HCT116 (cell line): ENCODE measurements at regions not wholly inside any gene's neighbourhood (a gene's known extent, or its start where the extent isn't known, plus 50 kb on each side); places are given as distances from the start of the nearest gene placed in this dataset.

Experiments
- ATAC-seq: fragments of 200-7000 bp; cut with Tn5 transposase; 2 replicates; pipeline ENCODE4 v1.9.1; 2020; ENCODE audit warnings: mild to moderate bottlenecking, moderate library complexity
- BruUV-seq: library from RNA; stranded (reverse); fragments of 400-500 nt; replicated peaks from 2 replicates; lab custom pipeline; 2021; lab: Mats Ljungman, UMichigan
- CTCF ChIA-PET: fragments of 300-600 bp; sonication (Branson Sonifier 250); formaldehyde crosslinking; loops from one replicate; lab custom pipeline; 2021; ENCODE audit warnings: antibody characterized with exemption; lab: Charles Lee
- POLR2A ChIA-PET: fragments of 300-600, 350-600 bp; sonication (Branson Sonifier 250); formaldehyde crosslinking; loops from one replicate; lab custom pipeline; 2021; ENCODE audit warnings: antibody characterized with exemption; lab: Charles Lee
- RAD21 ChIA-PET, 2 experiments: fragments of 300-600 bp; sonication (Branson Sonifier 250); formaldehyde crosslinking; loops; one replicate each; lab custom pipeline; 2023; ENCODE audit warnings: low total read pairs in 2 of 2; ENCODE audit not compliant: uncharacterized antibody in 2 of 2, unreplicated experiment in 2 of 2, low non-redundant PET in 1 of 2; lab: Charles Lee
- DNase-seq: peaks from one replicate; pipeline ENCODE4 v3.0.0-alpha.2; 2010; ENCODE audit warnings: low read depth, low spot score
- H2AFZ ChIP-seq: fragments of 200-600 bp; shearing (Covaris generic), sonication (generic); 2 replicates; pipeline ENCODE4 v1.6.1; 2017; ENCODE audit warnings: low read depth, mixed run types, mixed read lengths, antibody characterized with exemption, low read length; ENCODE audit not compliant: poor library complexity, severe bottlenecking
- H3K27ac ChIP-seq: 2 replicates; pipeline ENCODE4 v1.5.1; 2012; ENCODE audit warnings: low read depth, low read length
- H3K27me3 ChIP-seq: fragments of 200-600 bp; sonication (generic); 2 replicates; pipeline ENCODE4 v1.6.1; 2016; ENCODE audit warnings: mixed run types, low read length, mixed read lengths; ENCODE audit not compliant: insufficient read depth
- H3K36me3 ChIP-seq, 2 experiments: fragments of 200-500 bp in 1 of 2; fragments of 200-600 bp in 1 of 2; sonication (Bioruptor generic) in 1 of 2; sonication (generic) in 1 of 2; 2 replicates each; pipeline versions ENCODE4 v1.5.1 to v1.6.1; 2014 to 2016; ENCODE audit warnings: low read length in 2 of 2, inconsistent platforms in 1 of 2, mixed read lengths in 1 of 2, mixed run types in 1 of 2; ENCODE audit not compliant: insufficient read depth in 2 of 2, control insufficient read depth in 1 of 2
- H3K4me1 ChIP-seq, 2 experiments: fragments of 200-600 bp in 1 of 2; sonication (generic) in 1 of 2; 2 replicates each; pipeline versions ENCODE4 v1.5.1 to v1.6.1; 2012 to 2017; ENCODE audit warnings: low read length in 2 of 2, inconsistent platforms in 1 of 2, mild to moderate bottlenecking in 1 of 2, mixed read lengths in 1 of 2, mixed run types in 1 of 2, moderate library complexity in 1 of 2; ENCODE audit not compliant: insufficient read depth in 2 of 2, control insufficient read depth in 1 of 2
- H3K4me2 ChIP-seq: fragments of 200-600 bp; sonication (generic); 2 replicates; pipeline ENCODE4 v1.6.1; 2017; ENCODE audit warnings: mixed run types, low read length, mixed read lengths
- H3K4me3 ChIP-seq, 2 experiments: fragments of 200-600 bp in 1 of 2; sonication (generic) in 1 of 2; replicated peaks in 1 of 2; 2 replicates each; pipeline ENCODE4 v1.5.1; 2011 to 2016; ENCODE audit warnings: low read length in 2 of 2, control low read depth in 1 of 2, low read depth in 1 of 2, mild to moderate bottlenecking in 1 of 2, mixed read lengths in 1 of 2, mixed run types in 1 of 2
- H3K79me2 ChIP-seq: fragments of 200-600 bp; sonication (generic); 2 replicates; pipeline ENCODE4 v1.6.1; 2017; ENCODE audit warnings: mild to moderate bottlenecking, mixed run types, low read length, moderate library complexity, mixed read lengths; ENCODE audit not compliant: insufficient read depth
- H3K9ac ChIP-seq: fragments of 200-600 bp; sonication (generic); 2 replicates; pipeline ENCODE4 v1.6.1; 2016; ENCODE audit warnings: low read length, mixed read lengths
- H3K9me2 ChIP-seq: fragments of 200-600 bp; sonication (generic), shearing (Covaris generic); 2 replicates; pipeline ENCODE4 v1.6.1; 2017; ENCODE audit warnings: mixed run types, mild to moderate bottlenecking, moderate library complexity; ENCODE audit not compliant: insufficient read depth
- H3K9me3 ChIP-seq, 2 experiments: fragments of 200-500 bp in 1 of 2; fragments of 200-600 bp in 1 of 2; sonication (Bioruptor generic) in 1 of 2; sonication (generic) in 1 of 2; 2 replicates each; pipeline ENCODE4 v1.6.1; 2014 to 2017; ENCODE audit warnings: low read length in 2 of 2, mixed read lengths in 2 of 2, inconsistent platforms in 1 of 2, low read depth in 1 of 2, mild to moderate bottlenecking in 1 of 2, mixed run types in 1 of 2, moderate library complexity in 1 of 2; ENCODE audit not compliant: control insufficient read depth in 1 of 2, insufficient read depth in 1 of 2
- H4K20me1 ChIP-seq: fragments of 200-600 bp; sonication (generic), shearing (Covaris generic); 2 replicates; pipeline ENCODE4 v1.6.1; 2017; ENCODE audit warnings: mixed run types, mild to moderate bottlenecking, moderate library complexity; ENCODE audit not compliant: insufficient read depth
- CBX3 ChIP-seq: IDR thresholded peaks from 2 replicates; pipeline ENCODE4 v1.6.1; 2012; ENCODE audit warnings: low read depth
- CEBPB ChIP-seq: IDR thresholded peaks from 2 replicates; pipeline ENCODE4 v1.6.1; 2012; ENCODE audit warnings: low read depth
- EGR1 ChIP-seq: IDR thresholded peaks from 2 replicates; pipeline ENCODE4 v1.6.1; 2012; ENCODE audit warnings: low read depth
- ELF1 ChIP-seq: IDR thresholded peaks from 2 replicates; pipeline ENCODE4 v1.6.1; 2012; ENCODE audit warnings: low read depth, borderline replicate concordance
- POLR2AphosphoS5 ChIP-seq: IDR thresholded peaks from 2 replicates; pipeline ENCODE4 v1.6.1; 2011; ENCODE audit warnings: mild to moderate bottlenecking, low read depth, low read length, moderate library complexity
- SP1 ChIP-seq: IDR thresholded peaks from 2 replicates; pipeline ENCODE4 v1.6.1; 2012; ENCODE audit warnings: low read depth
- SRF ChIP-seq: IDR thresholded peaks from 2 replicates; pipeline ENCODE4 v1.6.1; 2012; ENCODE audit warnings: low read depth
- YY1 ChIP-seq: IDR thresholded peaks from 2 replicates; pipeline ENCODE4 v1.6.1; 2011; ENCODE audit warnings: low read length, low read depth, moderate library complexity, mild to moderate bottlenecking; ENCODE audit not compliant: insufficient replicate concordance; ENCODE audit errors: extremely low read depth
- ZFX ChIP-seq: fragments of 450-650 bp; IDR thresholded peaks from 2 replicates; pipeline ENCODE4 v1.6.1; 2017
- ZNF274 ChIP-seq: fragments of 200-500 bp; sonication (Bioruptor generic); IDR thresholded peaks from 2 replicates; pipeline ENCODE4 v1.6.1; 2014; ENCODE audit warnings: mild to moderate bottlenecking, low read depth, low read length, inconsistent platforms
- intact Hi-C: fragments of 100-400 bp; cut with micrococcal nuclease; formaldehyde crosslinking; loops from 2 replicates; pipeline ENCODE4 v1.10.0; 2022
- TF ChIP-seq, protein P1 (sequence below), 3 experiments: fragments of 200-600 bp in 1 of 3; sonication (generic) in 1 of 3; IDR thresholded peaks in 2 of 3; conservative IDR thresholded peaks in 1 of 3; 2 replicates each; pipeline ENCODE4 v1.5.1; 2012 to 2017; ENCODE audit warnings: low read depth in 2 of 3, low read length in 2 of 3, antibody characterized with exemption in 1 of 3, borderline replicate concordance in 1 of 3, control low read depth in 1 of 3, mild to moderate bottlenecking in 1 of 3, mixed read lengths in 1 of 3, mixed run types in 1 of 3, moderate library complexity in 1 of 3; ENCODE audit not compliant: insufficient read depth in 1 of 3
- TF ChIP-seq, protein P2 (sequence below): IDR thresholded peaks from 2 replicates; pipeline ENCODE4 v1.6.1; 2012

DNA sequence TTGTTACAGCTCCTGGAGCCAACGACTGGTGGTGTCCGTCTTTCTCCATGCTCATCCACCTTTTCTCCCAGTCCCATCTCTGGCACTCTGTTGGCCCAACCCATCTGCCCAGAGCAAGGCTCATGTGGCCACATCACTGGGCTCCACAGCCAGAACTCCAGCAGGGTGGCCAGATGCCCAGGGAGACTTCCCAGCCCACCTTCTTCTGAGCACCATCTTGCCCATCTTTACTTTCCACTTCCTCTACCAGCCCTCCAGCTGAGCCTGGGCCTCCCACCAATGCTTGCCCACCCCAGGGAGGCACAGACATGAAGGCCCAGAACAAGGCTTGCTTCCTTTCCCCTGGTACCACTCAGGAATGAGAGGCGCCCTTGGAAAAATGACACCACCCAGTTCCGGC lies 116.8 kb downstream of the BUD13 start:
- ATAC-seq (no peak), DNase-seq (no peak)

More for the DNA sequence above, 116.8 kb downstream of the BUD13 start:
- Histone ChIP-seq H2AFZ (no peak overlapping the region), H3K9ac (no peak overlapping the region), H3K4me3 (no peak overlapping the region), H3K4me2 (no peak overlapping the region), H3K9me2 (no peaks in the 10 kb centered on the region), H3K36me3 (no peaks in the 10 kb centered on the region), H4K20me1 (no peaks in the 10 kb centered on the region; the same call in 1 of the 2 replicates), H3K27me3 (no peaks in the 10 kb centered on the region), H3K9me3 (peaks cover 7 to 10% of the 10 kb centered on the region in 2 experiments; a peak in 2 of 4 replicates), H3K4me1 (no peaks in the 10 kb centered on the region), H3K79me2 (no peaks in the 10 kb centered on the region), H3K27ac (no peak overlapping the region)
- intact Hi-C loops: no loop called here
- no TSS peak for BruUV-seq
- CTCF ChIA-PET: no interaction called here
- RAD21 ChIA-PET: no interaction called here
- POLR2A ChIA-PET: no interaction called here
- TF ChIP-seq CEBPB (no peak), EGR1 (no peak), ZNF274 (no peak), YY1 (no peak), ZFX (no peak), SP1 (no peak), POLR2AphosphoS5 (no peak), CBX3 (no peak), ELF1 (no peak), SRF (no peak)
- TF ChIP-seq, protein P1, sequence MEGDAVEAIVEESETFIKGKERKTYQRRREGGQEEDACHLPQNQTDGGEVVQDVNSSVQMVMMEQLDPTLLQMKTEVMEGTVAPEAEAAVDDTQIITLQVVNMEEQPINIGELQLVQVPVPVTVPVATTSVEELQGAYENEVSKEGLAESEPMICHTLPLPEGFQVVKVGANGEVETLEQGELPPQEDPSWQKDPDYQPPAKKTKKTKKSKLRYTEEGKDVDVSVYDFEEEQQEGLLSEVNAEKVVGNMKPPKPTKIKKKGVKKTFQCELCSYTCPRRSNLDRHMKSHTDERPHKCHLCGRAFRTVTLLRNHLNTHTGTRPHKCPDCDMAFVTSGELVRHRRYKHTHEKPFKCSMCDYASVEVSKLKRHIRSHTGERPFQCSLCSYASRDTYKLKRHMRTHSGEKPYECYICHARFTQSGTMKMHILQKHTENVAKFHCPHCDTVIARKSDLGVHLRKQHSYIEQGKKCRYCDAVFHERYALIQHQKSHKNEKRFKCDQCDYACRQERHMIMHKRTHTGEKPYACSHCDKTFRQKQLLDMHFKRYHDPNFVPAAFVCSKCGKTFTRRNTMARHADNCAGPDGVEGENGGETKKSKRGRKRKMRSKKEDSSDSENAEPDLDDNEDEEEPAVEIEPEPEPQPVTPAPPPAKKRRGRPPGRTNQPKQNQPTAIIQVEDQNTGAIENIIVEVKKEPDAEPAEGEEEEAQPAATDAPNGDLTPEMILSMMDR (IDR thresholded peaks at IDR 0.05 in 2 of 3, conservative IDR thresholded peaks at IDR 0.05 in 1 of 3; ENCODE audit: borderline replicate concordance in 1 of 3, insufficient read depth in 1 of 3, low read depth in 2 of 3, low read length in 2 of 3): no peak
- TF ChIP-seq, protein P2, sequence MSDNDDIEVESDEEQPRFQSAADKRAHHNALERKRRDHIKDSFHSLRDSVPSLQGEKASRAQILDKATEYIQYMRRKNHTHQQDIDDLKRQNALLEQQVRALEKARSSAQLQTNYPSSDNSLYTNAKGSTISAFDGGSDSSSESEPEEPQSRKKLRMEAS: no peak
